KMS-11 (cell line): ENCODE measurements at regions not wholly inside any gene's neighbourhood (a gene's known extent, or its start where the extent isn't known, plus 50 kb on each side); places are given as distances from the start of the nearest gene placed in this dataset.

Experiments used
- H2AFZ ChIP-seq: fragments of 200-600 bp; sonication (generic); 2 replicates; pipeline ENCODE4 v1.6.1; 2016; ENCODE audit warnings: antibody characterized with exemption, mixed run types, low read depth
- H3K27ac ChIP-seq: fragments of 200-600 bp; sonication (generic); 2 replicates; pipeline ENCODE4 v1.6.1; 2016; ENCODE audit warnings: mild to moderate bottlenecking, mixed run types
- H3K27me3 ChIP-seq: fragments of 200-600 bp; sonication (generic); 2 replicates; pipeline ENCODE4 v1.6.1; 2017; ENCODE audit warnings: mild to moderate bottlenecking, low read depth, mixed run types, moderate library complexity; ENCODE audit not compliant: insufficient read depth
- H3K36me3 ChIP-seq: fragments of 200-600 bp; sonication (generic); 2 replicates; pipeline ENCODE4 v1.6.1; 2017; ENCODE audit warnings: mild to moderate bottlenecking, mixed run types; ENCODE audit not compliant: insufficient read depth
- H3K4me1 ChIP-seq: fragments of 200-600 bp; sonication (generic); 2 replicates; pipeline ENCODE4 v1.6.1; 2016; ENCODE audit warnings: mild to moderate bottlenecking, low read depth, mixed run types; ENCODE audit not compliant: poor library complexity, severe bottlenecking
- H3K4me2 ChIP-seq: fragments of 200-600 bp; sonication (generic); 2 replicates; pipeline ENCODE4 v1.7.0; 2016; ENCODE audit warnings: mild to moderate bottlenecking, mixed run types
- H3K4me3 ChIP-seq: fragments of 200-600 bp; sonication (generic); IDR thresholded peaks from 2 replicates; pipeline ENCODE4 v1.6.1; 2017; ENCODE audit warnings: low read depth, low read length, mixed read lengths; ENCODE audit not compliant: insufficient read depth
- H3K79me2 ChIP-seq: fragments of 200-600 bp; sonication (generic); 2 replicates; pipeline ENCODE4 v1.6.1; 2016; ENCODE audit warnings: low read depth, mixed run types; ENCODE audit not compliant: insufficient read depth
- H3K9ac ChIP-seq: fragments of 200-600 bp; sonication (generic); 2 replicates; pipeline ENCODE4 v1.6.1; 2016; ENCODE audit warnings: mild to moderate bottlenecking, mixed run types
- H4K20me1 ChIP-seq: fragments of 200-600 bp; sonication (generic); 2 replicates; pipeline ENCODE4 v1.6.1; 2016; ENCODE audit warnings: mild to moderate bottlenecking, mixed run types; ENCODE audit not compliant: insufficient read depth
- TF ChIP-seq, protein P1 (sequence below): fragments of 200-600 bp; sonication (generic); conservative IDR thresholded peaks from 2 replicates; pipeline ENCODE4 v1.6.1; 2017; ENCODE audit warnings: low read depth, mild to moderate bottlenecking, antibody characterized with exemption, low read length, moderate library complexity, mixed read lengths

DNA sequence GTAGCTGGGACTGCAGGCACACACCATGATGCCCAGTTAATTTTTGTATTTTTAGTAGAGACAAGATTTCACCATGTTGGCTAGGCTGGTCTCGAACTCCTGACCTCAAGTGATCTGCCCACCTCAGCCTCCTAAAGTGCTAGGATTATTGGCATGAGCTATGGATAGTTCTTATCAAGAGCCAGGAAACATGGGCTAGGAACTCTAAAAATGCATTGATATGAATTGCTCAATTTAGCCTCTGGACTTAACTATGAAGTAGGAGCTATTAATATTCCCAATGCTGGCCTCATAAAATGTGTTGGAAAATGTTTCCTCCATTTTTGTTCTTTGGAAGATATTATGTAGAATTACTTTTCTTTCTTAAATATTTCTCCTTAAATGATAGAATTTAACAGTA lies 82.8 kb upstream of the PEX5L start:
- Histone ChIP-seq H4K20me1 (no peaks in the 10 kb centered on the region), H3K27me3 (no peaks in the 10 kb centered on the region), H3K27ac (no peak overlapping the region), H3K9ac (no peak overlapping the region), H3K4me1 (no peaks in the 10 kb centered on the region), H3K4me3 (no peak overlapping the region), H3K79me2 (no peaks in the 10 kb centered on the region), H3K4me2 (no peak overlapping the region), H3K36me3 (no peaks in the 10 kb centered on the region), H2AFZ (no peak overlapping the region)
- TF ChIP-seq, protein P1, sequence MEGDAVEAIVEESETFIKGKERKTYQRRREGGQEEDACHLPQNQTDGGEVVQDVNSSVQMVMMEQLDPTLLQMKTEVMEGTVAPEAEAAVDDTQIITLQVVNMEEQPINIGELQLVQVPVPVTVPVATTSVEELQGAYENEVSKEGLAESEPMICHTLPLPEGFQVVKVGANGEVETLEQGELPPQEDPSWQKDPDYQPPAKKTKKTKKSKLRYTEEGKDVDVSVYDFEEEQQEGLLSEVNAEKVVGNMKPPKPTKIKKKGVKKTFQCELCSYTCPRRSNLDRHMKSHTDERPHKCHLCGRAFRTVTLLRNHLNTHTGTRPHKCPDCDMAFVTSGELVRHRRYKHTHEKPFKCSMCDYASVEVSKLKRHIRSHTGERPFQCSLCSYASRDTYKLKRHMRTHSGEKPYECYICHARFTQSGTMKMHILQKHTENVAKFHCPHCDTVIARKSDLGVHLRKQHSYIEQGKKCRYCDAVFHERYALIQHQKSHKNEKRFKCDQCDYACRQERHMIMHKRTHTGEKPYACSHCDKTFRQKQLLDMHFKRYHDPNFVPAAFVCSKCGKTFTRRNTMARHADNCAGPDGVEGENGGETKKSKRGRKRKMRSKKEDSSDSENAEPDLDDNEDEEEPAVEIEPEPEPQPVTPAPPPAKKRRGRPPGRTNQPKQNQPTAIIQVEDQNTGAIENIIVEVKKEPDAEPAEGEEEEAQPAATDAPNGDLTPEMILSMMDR: no peak

DNA sequence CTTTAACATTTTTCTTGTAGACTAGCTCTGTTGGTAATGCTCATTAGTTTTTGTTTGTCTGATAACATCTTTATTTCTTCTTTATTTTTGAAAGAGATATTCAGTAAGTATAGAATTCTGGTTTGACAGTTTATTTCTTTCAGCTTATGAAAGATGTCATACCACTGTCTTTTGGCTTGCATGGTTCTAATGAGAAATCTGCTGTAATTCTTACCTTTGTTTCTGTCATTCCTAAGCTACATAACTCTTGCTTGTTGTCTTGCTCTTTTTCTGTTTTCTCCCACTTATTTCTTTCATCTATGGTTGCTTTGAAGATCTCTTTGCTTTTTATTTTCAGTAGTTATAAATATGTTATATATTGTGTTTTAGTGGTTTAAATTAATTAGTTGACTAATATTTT lies 87.2 kb upstream of the PEX5L start:
- TF ChIP-seq, protein P1: no peak
- Histone ChIP-seq H3K4me3 (no peak overlapping the region), H3K27ac (no peak overlapping the region), H3K4me2 (no peak overlapping the region), H3K9ac (no peak overlapping the region), H3K79me2 (no peaks in the 10 kb centered on the region), H3K27me3 (no peaks in the 10 kb centered on the region), H4K20me1 (no peaks in the 10 kb centered on the region), H3K36me3 (no peaks in the 10 kb centered on the region), H3K4me1 (no peaks in the 10 kb centered on the region), H2AFZ (no peak overlapping the region)

DNA sequence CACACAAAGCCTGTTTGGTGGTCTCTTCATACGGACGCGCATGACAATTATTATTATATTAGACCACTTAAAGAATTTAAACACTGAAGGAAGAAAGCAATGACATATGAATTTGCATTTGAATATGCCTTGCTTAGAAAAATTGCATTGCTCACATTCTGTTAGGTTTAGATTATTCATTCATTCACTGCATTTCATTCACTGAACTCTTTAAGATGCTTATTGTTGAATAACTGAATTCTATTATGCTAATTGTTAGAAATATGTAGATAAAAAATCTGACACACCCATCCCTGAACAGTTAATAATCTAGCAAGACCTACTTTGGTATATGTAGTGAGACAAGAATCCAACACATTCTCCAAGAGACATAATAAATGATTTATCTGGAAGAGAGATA lies 94.4 kb upstream of the PEX5L start:
- no peaks in the 10 kb centered on the region for H3K27me3 ChIP-seq
- H2AFZ ChIP-seq: no peak overlapping the region
- H3K4me2 ChIP-seq: no peak overlapping the region
- no peak overlapping the region for H3K27ac ChIP-seq
- H3K4me1 ChIP-seq: no peaks in the 10 kb centered on the region
- H3K36me3 ChIP-seq: no peaks in the 10 kb centered on the region
- H4K20me1 ChIP-seq: no peaks in the 10 kb centered on the region
- TF ChIP-seq, protein P1: no peak
- H3K4me3 ChIP-seq: no peak overlapping the region
- no peaks in the 10 kb centered on the region for H3K79me2 ChIP-seq
- no peak overlapping the region for H3K9ac ChIP-seq

DNA sequence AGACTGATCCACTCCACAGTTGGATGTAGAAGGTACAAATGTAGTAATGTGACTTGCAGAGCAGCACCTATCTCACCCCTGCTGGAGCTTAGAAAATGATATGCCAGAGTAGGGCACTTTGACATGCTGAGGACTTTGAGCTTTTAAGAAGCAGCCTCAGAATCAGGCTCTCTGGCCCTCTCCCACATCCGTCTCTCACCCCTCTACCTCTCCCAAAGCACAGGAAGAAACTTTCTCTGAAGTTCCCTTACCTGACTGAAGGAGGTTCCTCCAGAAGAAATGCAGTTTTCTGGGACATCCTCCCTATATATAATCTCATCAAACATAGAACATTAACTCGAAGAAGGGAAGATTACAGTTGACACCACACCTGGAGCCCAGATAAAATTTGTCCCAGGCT lies 98.4 kb upstream of the PEX5L start:
- Histone ChIP-seq H3K4me2 (no peak overlapping the region), H3K9ac (no peak overlapping the region), H3K36me3 (no peaks in the 10 kb centered on the region), H3K79me2 (no peaks in the 10 kb centered on the region), H3K4me1 (no peaks in the 10 kb centered on the region), H2AFZ (no peak overlapping the region), H3K27me3 (no peaks in the 10 kb centered on the region), H3K27ac (no peak overlapping the region), H4K20me1 (no peaks in the 10 kb centered on the region), H3K4me3 (no peak overlapping the region)
- TF ChIP-seq, protein P1: no peak

DNA sequence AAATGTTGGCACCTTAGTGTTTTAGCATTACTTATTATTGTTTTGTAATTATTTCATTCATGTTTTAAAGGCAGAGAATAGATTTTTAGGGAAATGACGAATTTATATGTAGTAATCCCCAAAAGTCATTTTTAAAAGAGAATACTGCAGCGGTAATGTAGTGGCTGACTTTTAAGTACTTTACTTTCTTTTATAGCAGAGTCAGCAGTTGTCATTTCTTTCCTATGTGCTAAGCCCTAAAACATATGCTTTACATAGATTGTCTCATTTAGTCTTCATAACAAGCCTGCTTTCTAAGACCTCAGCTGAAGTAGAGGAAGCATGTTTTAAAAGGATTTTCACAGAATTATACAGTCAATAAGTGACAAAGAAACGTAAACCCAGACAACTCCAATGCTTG lies 102.1 kb upstream of the PEX5L start:
- Histone ChIP-seq H3K4me2 (no peak overlapping the region), H3K9ac (no peak overlapping the region), H3K27ac (no peak overlapping the region), H2AFZ (no peak overlapping the region), H3K79me2 (no peaks in the 10 kb centered on the region), H3K4me1 (no peaks in the 10 kb centered on the region), H3K4me3 (no peak overlapping the region), H4K20me1 (no peaks in the 10 kb centered on the region), H3K27me3 (no peaks in the 10 kb centered on the region), H3K36me3 (no peaks in the 10 kb centered on the region)
- TF ChIP-seq, protein P1: no peak
